ENCODE measurements at regions not wholly inside any gene's neighbourhood (a gene's known extent, or its start where the extent isn't known, plus 50 kb on each side); places are given as distances from the start of the nearest gene placed in this dataset.

DNA sequence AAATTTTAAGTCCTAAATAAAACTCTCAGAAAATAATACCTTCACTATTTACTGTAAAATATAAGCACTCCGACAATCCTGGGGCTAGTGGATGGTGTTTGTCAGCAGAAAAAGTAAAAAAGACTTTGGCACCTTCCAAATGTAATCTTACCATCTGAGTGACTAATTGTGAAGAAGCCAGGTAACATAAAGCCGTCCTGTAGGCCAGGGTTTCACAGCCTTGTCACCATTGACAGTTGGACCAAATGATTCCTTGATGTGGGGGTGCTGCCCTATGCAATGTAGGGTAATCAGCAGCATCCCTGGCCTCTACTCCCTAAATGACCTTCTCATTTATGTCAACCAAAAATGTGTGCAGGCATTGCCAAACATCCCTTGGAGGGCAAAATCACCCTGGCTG lies 87.2 kb downstream of the CAPZA3 start:
- H2BK20ac ChIP-seq (ENCODE audit: low read depth, low read length): no peak overlapping the region
- H3K4ac ChIP-seq (ENCODE audit: low read depth, low read length): no peak overlapping the region
- no peaks in the 10 kb centered on the region for H4K20me1 ChIP-seq (ENCODE audit: insufficient read depth, low read length)
- H2AK5ac ChIP-seq (ENCODE audit: low read depth, low read length): no peak overlapping the region
- TF ChIP-seq SMC3 (IDR thresholded peaks at IDR 0.05; ENCODE audit: low read depth, low read length): no peak
- TF ChIP-seq CHD1 (IDR thresholded peaks at IDR 0.05; ENCODE audit: low read depth, low read length): no peak
- TF ChIP-seq MXI1 (IDR thresholded peaks at IDR 0.05; ENCODE audit: borderline replicate concordance, low read depth, low read length): no peak
- no peak overlapping the region for H3K27ac ChIP-seq (ENCODE audit: insufficient read depth, low read length)
- no peak overlapping the region for H2BK120ac ChIP-seq (ENCODE audit: low read depth, low read length)
- ATAC-seq (ENCODE audit: low read depth): no peak
- no peak overlapping the region for H3K14ac ChIP-seq (replicated peaks; ENCODE audit: low read depth, low read length)
- H3K4me3 ChIP-seq (ENCODE audit: insufficient read depth, low read depth, low read length): no peak overlapping the region
- H4K5ac ChIP-seq (ENCODE audit: low read depth, low read length): no peak overlapping the region
- no peak overlapping the region for H3K9ac ChIP-seq (ENCODE audit: low read depth, low read length)
- no CpG with 5 or more reads among the region's 2 CpGs for WGBS, 2 experiments (ENCODE audit: extremely low coverage in 2 of 2, insufficient read length in 1 of 2)
- BruUV-seq (replicated peaks): no TSS peak
- H3K79me1 ChIP-seq (ENCODE audit: low read depth in 1 of 2, low read length in 2 of 2): no peaks in the 10 kb centered on the region
- no peaks in the 10 kb centered on the region for H3K9me3 ChIP-seq (ENCODE audit: control insufficient read depth, insufficient read depth, low read length)
- no peak overlapping the region for H2AFZ ChIP-seq (replicated peaks; ENCODE audit: low read length, poor library complexity)
- H2BK5ac ChIP-seq (ENCODE audit: low read depth, low read length, poor library complexity, severe bottlenecking): no peak overlapping the region
- no peaks in the 10 kb centered on the region for H3K27me3 ChIP-seq (ENCODE audit: control insufficient read depth, insufficient read depth, low read length)
- H3K56ac ChIP-seq (ENCODE audit: extremely low read depth, insufficient read depth, low read length): no peak overlapping the region
- no peak overlapping the region for H2BK15ac ChIP-seq (ENCODE audit: low read depth, low read length)
- POLR2A ChIA-PET (ENCODE audit: unreplicated experiment): no interaction called here
- in situ Hi-C loops (cut with MboI; ENCODE audit: low sequenced_read_pairs): no loop called here
- H4K8ac ChIP-seq (ENCODE audit: low read depth in 2 of 2, low read length in 2 of 2): no peak overlapping the region
- H3K36me3 ChIP-seq (ENCODE audit: control insufficient read depth, insufficient read depth, low read length): no peaks in the 10 kb centered on the region
- H2AK9ac ChIP-seq (replicated peaks; ENCODE audit: low read depth, low read length, poor library complexity): no peak overlapping the region
- peaks cover 4% of the 10 kb centered on the region; the same call in 1 of the 2 replicates for H3K4me1 ChIP-seq (ENCODE audit: control insufficient read depth, insufficient read depth, low read length)
- dilution Hi-C loops (cut with HindIII; ENCODE audit: low sequenced_read_pairs, unreplicated experiment): no loop called here
- CTCF ChIA-PET: interaction anchor here (0.6 kb wide), 1 partner anchor 245 kb away, joined by 3 read pairs; no protein-coding TSS in a partner anchor
- no peaks in the 10 kb centered on the region for H3K9me1 ChIP-seq (ENCODE audit: insufficient read depth, low read length)
- no peak overlapping the region for H3K18ac ChIP-seq (ENCODE audit: low read depth, low read length)
- intact Hi-C loops (cut with micrococcal nuclease): no loop called here
- DNase-seq: no peak
- H4K91ac ChIP-seq (ENCODE audit: insufficient read depth, low read depth, low read length): no peak overlapping the region
- H3K4me2 ChIP-seq (ENCODE audit: low read depth, low read length): no peak overlapping the region
- no peak overlapping the region for H3K23ac ChIP-seq (ENCODE audit: low read depth, low read length)

All from IMR-90 (cell line).